HepG2 (cell line): ENCODE measurements at regions not wholly inside any gene's neighbourhood (a gene's known extent, or its start where the extent isn't known, plus 50 kb on each side); places are given as distances from the start of the nearest gene placed in this dataset.
A peak's percentile ranks its signal among the peaks of the same experiment; 100 is the strongest.

Experiments used
- ATAC-seq: fragments of 200-7000 bp; cut with Tn5 transposase; 3 replicates; pipeline ENCODE4 v1.9.1; 2020; ENCODE audit warnings: mild to moderate bottlenecking, moderate library complexity
- BruUV-seq: library from RNA; stranded (reverse); fragments of 400-500 nt; replicated peaks from 2 replicates; lab custom pipeline; 2021; lab: Mats Ljungman, UMichigan
- CTCF ChIA-PET: fragments of 300-600 bp; formaldehyde crosslinking; extraction: SDS; loops from one replicate; lab custom pipeline; 2021; ENCODE audit warnings: low total read pairs, inconsistent platforms, low intra/inter-chr PET ratio; lab: Yijun Ruan, JAX
- POLR2A ChIA-PET: fragments of 350-600 bp; sonication (Branson Sonifier 250); formaldehyde crosslinking; loops from one replicate; lab custom pipeline; 2020; ENCODE audit warnings: antibody characterized with exemption, inconsistent platforms; lab: Yijun Ruan, JAX
- DNase-seq: peaks from one replicate; pipeline ENCODE4 v3.0.0-alpha.2; 2015; ENCODE audit warnings: low spot score
- FAIRE-seq: peaks from 3 replicates; lab custom pipeline; 2011; peaks lifted over from hg19 to GRCh38; lab: Jason Lieb, UNC
- H2AFZ ChIP-seq: one replicate; pipeline ENCODE4 v1.6.1; 2011; ENCODE audit warnings: low read length, inconsistent platforms
- H3K27ac ChIP-seq: fragments of 300-600 bp; 3 replicates; pipeline ENCODE4 v1.8.0; 2011; ENCODE audit warnings: mixed run types, mild to moderate bottlenecking, mixed read lengths, low read length, inconsistent platforms; ENCODE audit not compliant: insufficient read depth; ENCODE audit errors: extremely low read length
- H3K27me3 ChIP-seq, 2 experiments: fragments of 200-600 bp in 1 of 2; 2 replicates in 1 of 2; 3 replicates in 1 of 2; pipeline versions ENCODE4 v1.6.0 to v1.8.0; 2011; ENCODE audit warnings: low read length in 2 of 2, mild to moderate bottlenecking in 2 of 2, moderate library complexity in 2 of 2, inconsistent platforms in 1 of 2; ENCODE audit not compliant: insufficient read depth in 2 of 2, control insufficient read depth in 1 of 2
- H3K36me3 ChIP-seq, 2 experiments: fragments of 200-600 bp in 1 of 2; replicated peaks in 1 of 2; 2 replicates in 1 of 2; 3 replicates in 1 of 2; pipeline versions ENCODE4 v1.5.1 to v1.8.0; 2011; ENCODE audit warnings: low read length in 2 of 2, inconsistent platforms in 1 of 2; ENCODE audit not compliant: insufficient read depth in 2 of 2, control insufficient read depth in 1 of 2
- H3K4me1 ChIP-seq: 2 replicates; pipeline ENCODE4 v1.5.1; 2012; ENCODE audit warnings: low read length, inconsistent platforms; ENCODE audit not compliant: insufficient read depth
- H3K4me2 ChIP-seq: 2 replicates; pipeline ENCODE4 v1.6.0; 2011; ENCODE audit warnings: low read depth, low read length, inconsistent platforms
- H3K4me3 ChIP-seq, 3 experiments: fragments of 200-600 bp in 1 of 3; sonication (generic), shearing (Covaris generic) in 1 of 3; replicated peaks in 1 of 3; 2 replicates each; pipeline ENCODE4 v1.5.1; 2011 to 2016; ENCODE audit warnings: low read length in 3 of 3, inconsistent platforms in 2 of 3, low read depth in 2 of 3, mild to moderate bottlenecking in 2 of 3, control low read depth in 1 of 3, mixed read lengths in 1 of 3; ENCODE audit not compliant: insufficient read depth in 1 of 3
- H3K79me2 ChIP-seq: one replicate; pipeline ENCODE4 v1.6.1; 2011; ENCODE audit warnings: low read length, inconsistent platforms; ENCODE audit not compliant: insufficient read depth
- H3K9ac ChIP-seq: 2 replicates; pipeline ENCODE4 v1.6.0; 2011; ENCODE audit warnings: mild to moderate bottlenecking, low read depth, low read length, inconsistent platforms; ENCODE audit not compliant: insufficient read depth
- H3K9me3 ChIP-seq: 2 replicates; pipeline ENCODE4 v1.5.1; 2012; ENCODE audit warnings: mild to moderate bottlenecking, low read length
- H4K20me1 ChIP-seq: 2 replicates; pipeline ENCODE4 v1.6.0; 2011; ENCODE audit warnings: inconsistent platforms, mild to moderate bottlenecking, low read length, moderate library complexity; ENCODE audit not compliant: insufficient read depth
- BRD4 ChIP-seq: sonication (generic); formaldehyde crosslinking; IDR thresholded peaks from 2 replicates; pipeline ENCODE4 v1.4.0; 2020; ENCODE audit warnings: missing genetic modification reagents
- CEBPB ChIP-seq: IDR thresholded peaks from 2 replicates; pipeline ENCODE4 v1.6.1; 2011; ENCODE audit warnings: low read depth, low read length, improper control_type of control experiment, borderline replicate concordance
- HNRNPK ChIP-seq: fragments of 200-400 bp; formaldehyde crosslinking; IDR thresholded peaks from 2 replicates; pipeline ENCODE4 v1.6.1; 2018; ENCODE audit warnings: low read length, low read depth, moderate library complexity, mild to moderate bottlenecking; ENCODE audit not compliant: poor library complexity, severe bottlenecking
- HOXA3 ChIP-seq: sonication (generic); formaldehyde crosslinking; IDR thresholded peaks from 2 replicates; pipeline ENCODE4 v1.5.0; 2020; ENCODE audit warnings: missing genetic modification reagents
- IRF2 ChIP-seq: IDR thresholded peaks from 2 replicates; pipeline ENCODE4 v1.6.1; 2018; ENCODE audit warnings: missing genetic modification reagents, missing compliant biosample characterization
- ZFP36L2 ChIP-seq: sonication (generic); formaldehyde crosslinking; IDR thresholded peaks from 2 replicates; pipeline ENCODE4 v1.4.0; 2020; ENCODE audit warnings: missing genetic modification reagents
- ZNF83 ChIP-seq: sonication (generic); formaldehyde crosslinking; IDR thresholded peaks from 2 replicates; pipeline ENCODE4 v1.4.0; 2020; ENCODE audit warnings: missing genetic modification reagents, mild to moderate bottlenecking, borderline replicate concordance
- WGBS: methylation state at CpG from one replicate; pipeline ENCODE4 v1.1.6; 2017; ENCODE audit warnings: low lambda C conversion rate; 5-methylcytosine and 5-hydroxymethylcytosine counted together
- in situ Hi-C: cut with HindIII; loops from 2 replicates; pipeline ENCODE4 v1.10.0; 2017; ENCODE audit warnings: low pct_unique_long_range_greater_than_20kb; ENCODE audit not compliant: extremely low pct_ligation_motif_present
- intact Hi-C: fragments of 100-400 bp; cut with micrococcal nuclease; formaldehyde crosslinking; loops from one replicate; pipeline ENCODE4 v1.10.0; 2022; ENCODE audit not compliant: unreplicated experiment

GRCh38 chr18:55751476-55751875 is 163.5 kb upstream of the TCF4 start:
- H3K79me2 ChIP-seq: no peaks in the 10 kb centered on the region
- FAIRE-seq (no peak), DNase-seq (no peak)
- H3K9ac ChIP-seq: no peak overlapping the region
- BruUV-seq: no TSS peak
- H4K20me1 ChIP-seq: no peaks in the 10 kb centered on the region
- H3K9me3 ChIP-seq: peaks cover 65% of the 10 kb centered on the region
- TF ChIP-seq BRD4 (no peak), ZNF83 (CRISPR knock-in tag) (no peak), HOXA3 (CRISPR knock-in tag) (no peak), CEBPB (peak; percentile 75), ZFP36L2 (CRISPR knock-in tag) (no peak)
- TF ChIP-seq, all 625 proteins: peak for 1
- intact Hi-C loops (no loop called here), in situ Hi-C loops (no loop called here)
- WGBS: 32% methylated on average over 4 of the region's 4 CpGs
- POLR2A ChIA-PET: no interaction called here
- Histone ChIP-seq H3K4me3 (no peak overlapping the region), H2AFZ (no peak overlapping the region), H3K36me3 (no peaks in the 10 kb centered on the region), H3K27me3 (no peaks in the 10 kb centered on the region), H3K4me1 (no peaks in the 10 kb centered on the region), H3K4me2 (no peak overlapping the region), H3K27ac (no peak overlapping the region)
- CTCF ChIA-PET: no interaction called here
- no peak for ATAC-seq

DNA sequence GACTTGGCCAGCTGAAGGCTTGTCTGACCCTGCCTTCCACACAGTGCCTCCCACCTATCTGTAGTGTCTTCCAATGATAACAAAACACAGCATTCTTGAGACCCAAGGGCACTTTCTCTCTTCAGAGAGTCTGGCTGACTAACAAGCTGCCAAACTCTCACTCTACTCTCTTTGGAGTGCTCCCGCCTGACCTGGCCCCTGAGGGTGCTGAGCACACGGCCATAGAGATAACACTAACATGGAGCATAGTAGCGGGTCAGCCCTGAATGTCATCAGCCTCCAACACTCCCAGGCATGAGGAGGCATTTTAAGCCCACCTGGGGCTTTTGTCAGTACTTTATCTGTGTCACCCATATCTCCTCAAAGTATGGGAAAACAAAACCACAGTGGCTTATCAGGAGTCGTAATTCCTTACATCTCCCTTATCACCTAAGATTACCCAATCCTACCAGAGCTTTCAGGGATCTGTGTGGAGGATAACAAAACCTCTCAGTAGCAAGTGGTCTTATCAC is 160.3 kb upstream of the TCF4 start:
- no peaks in the 10 kb centered on the region for H3K4me1 ChIP-seq
- in situ Hi-C loops: no loop called here
- no peak overlapping the region for H3K9ac ChIP-seq
- 0% methylated on average over 3 of the region's 4 CpGs for WGBS
- no peak overlapping the region for H3K4me3 ChIP-seq
- CTCF ChIA-PET: no interaction called here
- H2AFZ ChIP-seq: no peak overlapping the region
- no peak for DNase-seq
- no peak overlapping the region for H3K4me2 ChIP-seq
- ATAC-seq: no peak
- H4K20me1 ChIP-seq: no peaks in the 10 kb centered on the region
- H3K9me3 ChIP-seq: peaks cover 67% of the 10 kb centered on the region
- POLR2A ChIA-PET: no interaction called here
- H3K27ac ChIP-seq: no peak overlapping the region
- no peaks in the 10 kb centered on the region for H3K79me2 ChIP-seq
- H3K27me3 ChIP-seq: no peaks in the 10 kb centered on the region
- BruUV-seq: no TSS peak
- no peak for FAIRE-seq
- no peaks in the 10 kb centered on the region for H3K36me3 ChIP-seq
- TF ChIP-seq HNRNPK: no peak
- TF ChIP-seq IRF2: no peak
- TF ChIP-seq, all 625 proteins: peak for 0
- intact Hi-C loops: no loop called here
